Hematopoietic multipotent progenitor cell treated with erythropoietin and hydrocortisone succinate and interleukin-3 and kit ligand, for 8 days (in vitro differentiated cells): ENCODE measurements at regions not wholly inside any gene's neighbourhood (a gene's known extent, or its start where the extent isn't known, plus 50 kb on each side); places are given as distances from the start of the nearest gene placed in this dataset.
"Not testable (repeated sequence)": the region's sequence is repeated elsewhere in the genome, so short reads cannot be mapped to it uniquely, and the experiment has no call there.

Experiments used
- DNase-seq: peaks from one replicate; pipeline ENCODE4 v3.0.0-alpha.2; 2015

GRCh38 chr4:73348185-73348584 is 55.9 kb upstream of the ALB start:
- no peak for DNase-seq

GRCh38 chr4:73347497-73347896 is 56.6 kb upstream of the ALB start:
- no peak for DNase-seq

- DNase-seq, result no peak
Observed at GRCh38 chr4:73345399-73345975, 58.6 kb upstream of the ALB start.

GRCh38 chr4:73344106-73344505 is 60.0 kb upstream of the ALB start:
- no peak for DNase-seq

GRCh38 chr4:73343432-73343831 is 60.7 kb upstream of the ALB start:
- no peak for DNase-seq

- DNase-seq, result peak; percentile 64
Observed at GRCh38 chr4:73341454-73341853, 62.6 kb upstream of the ALB start.

- DNase-seq, result no peak
Observed at GRCh38 chr4:73340917-73341316, 63.2 kb upstream of the ALB start.

GRCh38 chr4:73335679-73336078 is 68.4 kb upstream of the ALB start:
- no peak for DNase-seq

- DNase-seq, result not testable (repeated sequence)
Observed at GRCh38 chr4:73332012-73332411, 72.1 kb upstream of the ALB start.

GRCh38 chr4:73329300-73329699 is 70.7 kb upstream of the ANKRD17 start:
- no peak for DNase-seq

GRCh38 chr4:73325776-73326175 is 67.2 kb upstream of the ANKRD17 start:
- not testable (repeated sequence) for DNase-seq

GRCh38 chr4:73317092-73317491 is 58.5 kb upstream of the ANKRD17 start:
- DNase-seq, result no peak

- DNase-seq, result no peak
Observed at GRCh38 chr4:73315091-73315490, 56.5 kb upstream of the ANKRD17 start.

- no peak for DNase-seq
Observed at GRCh38 chr4:73312967-73313366, 54.4 kb upstream of the ANKRD17 start.

- peak; percentile 34 for DNase-seq
Observed at GRCh38 chr4:73311428-73311827, 52.8 kb upstream of the ANKRD17 start.

- DNase-seq, result no peak
Observed at GRCh38 chr4:73309211-73309610, 50.6 kb upstream of the ANKRD17 start.
